GM10266 (cell line): ENCODE measurements at regions not wholly inside any gene's neighbourhood (a gene's known extent, or its start where the extent isn't known, plus 50 kb on each side); places are given as distances from the start of the nearest gene placed in this dataset.
"Not testable (repeated sequence)": the region's sequence is repeated elsewhere in the genome, so short reads cannot be mapped to it uniquely, and the experiment has no call there.

Experiments used
- DNase-seq: peaks from one replicate; pipeline ENCODE4 v3.0.0; 2012; ENCODE audit errors: extremely low spot score
- CTCF ChIP-seq: IDR thresholded peaks from 2 replicates; pipeline ENCODE4 v1.5.1; 2012; ENCODE audit warnings: mild to moderate bottlenecking, low read depth; ENCODE audit not compliant: control insufficient read depth, insufficient read depth; ENCODE audit errors: missing control alignments

GRCh38 chr13:74555651-74556420 is 421.6 kb upstream of the KLF12 start:
- no peak for DNase-seq
- no peak for TF ChIP-seq CTCF

GRCh38 chr13:74555276-74555625 is 421.0 kb upstream of the KLF12 start:
- TF ChIP-seq CTCF: no peak
- no peak for DNase-seq

- no peak for DNase-seq
- no peak for TF ChIP-seq CTCF
Measured at GRCh38 chr13:74554569-74555275, 420.5 kb upstream of the KLF12 start.

GRCh38 chr13:74550039-74550438 is 415.8 kb upstream of the KLF12 start:
- no peak for DNase-seq
- no peak for TF ChIP-seq CTCF

- DNase-seq: not testable (repeated sequence)
Measured at GRCh38 chr13:74536649-74537048, 402.4 kb upstream of the KLF12 start.

GRCh38 chr13:74533226-74533625 is 399.0 kb upstream of the KLF12 start:
- DNase-seq: no peak
- TF ChIP-seq CTCF: no peak

GRCh38 chr13:74530011-74530410 is 395.8 kb upstream of the KLF12 start:
- no peak for TF ChIP-seq CTCF
- no peak for DNase-seq
